ENCODE measurements at regions not wholly inside any gene's neighbourhood (a gene's known extent, or its start where the extent isn't known, plus 50 kb on each side); places are given as distances from the start of the nearest gene placed in this dataset.
"Not testable (repeated sequence)": the region's sequence is repeated elsewhere in the genome, so short reads cannot be mapped to it uniquely, and the experiment has no call there.

GRCh38 chrX:56343219-56343618 lies 111.1 kb downstream of the KLF8 start:
- no peak for DNase-seq

- no peak for DNase-seq
Measured at GRCh38 chrX:56343664-56344063, 111.5 kb downstream of the KLF8 start.

- not testable (repeated sequence) for DNase-seq
Measured at GRCh38 chrX:56358145-56358544, 126.0 kb downstream of the KLF8 start.

- not testable (repeated sequence) for DNase-seq
Measured at GRCh38 chrX:56365171-56365570, 133.0 kb downstream of the KLF8 start.

- DNase-seq, result no peak
Measured at GRCh38 chrX:56366901-56367300, 134.7 kb downstream of the KLF8 start.

GRCh38 chrX:56368962-56369361 lies 136.8 kb downstream of the KLF8 start:
- no peak for DNase-seq

GRCh38 chrX:56379984-56380780 lies 148.0 kb downstream of the KLF8 start:
- DNase-seq, result not testable (repeated sequence)

GRCh38 chrX:56382278-56382677 lies 150.1 kb downstream of the KLF8 start:
- no peak for DNase-seq

- peak; percentile 14 for DNase-seq
Measured at GRCh38 chrX:56385336-56385735, 153.2 kb downstream of the KLF8 start.

- DNase-seq, result no peak
Measured at GRCh38 chrX:56385960-56386359, 153.8 kb downstream of the KLF8 start.

GRCh38 chrX:56397636-56398035 lies 165.5 kb downstream of the KLF8 start:
- DNase-seq, result no peak

GRCh38 chrX:56402207-56402606 lies 161.2 kb upstream of the UBQLN2 start:
- no peak for DNase-seq

GRCh38 chrX:56429581-56429980 lies 133.8 kb upstream of the UBQLN2 start:
- DNase-seq, result no peak

GRCh38 chrX:56451981-56452380 lies 111.4 kb upstream of the UBQLN2 start:
- DNase-seq, result not testable (repeated sequence)

GRCh38 chrX:56462389-56462788 lies 101.0 kb upstream of the UBQLN2 start:
- no peak for DNase-seq

GRCh38 chrX:56468441-56468840 lies 95.0 kb upstream of the UBQLN2 start:
- DNase-seq, result no peak

- DNase-seq, result not testable (repeated sequence)
Measured at GRCh38 chrX:56494923-56495322, 68.5 kb upstream of the UBQLN2 start.

GRCh38 chrX:56498756-56499155 lies 64.7 kb upstream of the UBQLN2 start:
- no peak for DNase-seq

- DNase-seq, result no peak
Measured at GRCh38 chrX:56499372-56499771, 64.1 kb upstream of the UBQLN2 start.

GRCh38 chrX:56503941-56504673 lies 59.3 kb upstream of the UBQLN2 start:
- DNase-seq, result no peak

GRCh38 chrX:56505866-56506265 lies 57.6 kb upstream of the UBQLN2 start:
- DNase-seq, result no peak
